Brain microvascular endothelial cell (primary cell): ENCODE measurements at regions not wholly inside any gene's neighbourhood (a gene's known extent, or its start where the extent isn't known, plus 50 kb on each side); places are given as distances from the start of the nearest gene placed in this dataset.

Source experiments
- DNase-seq: peaks from one replicate; pipeline ENCODE4 v3.0.0-alpha.2; 2020
- H3K27ac ChIP-seq: fragments of 250-450 bp; sonication (Bioruptor Pico); 2 replicates; pipeline ENCODE4 v1.5.1; 2020; ENCODE audit warnings: mild to moderate bottlenecking, moderate library complexity
- H3K27me3 ChIP-seq: fragments of 250-450 bp; sonication (Bioruptor Pico); replicated peaks from 2 replicates; pipeline ENCODE4 v1.5.1; 2020; ENCODE audit warnings: mild to moderate bottlenecking
- H3K36me3 ChIP-seq: fragments of 250-450 bp; sonication (Bioruptor Pico); replicated peaks from 2 replicates; pipeline ENCODE4 v1.5.1; 2020; ENCODE audit warnings: mild to moderate bottlenecking
- H3K4me3 ChIP-seq: 2 replicates; pipeline ENCODE4 v1.5.1; 2011; ENCODE audit warnings: low read depth, mild to moderate bottlenecking, control low read depth, low read length, moderate library complexity
- in situ Hi-C: cut with HindIII; loops from 2 replicates; pipeline ENCODE4 v1.10.0; 2017; ENCODE audit warnings: low sequenced_read_pairs, low pct_ligation_motif_present
- TF ChIP-seq, protein P1 (sequence below): IDR thresholded peaks from 2 replicates; pipeline ENCODE4 v1.5.1; 2011; ENCODE audit warnings: low read depth, mild to moderate bottlenecking, moderate library complexity, low read length, control low read depth, inconsistent platforms; ENCODE audit errors: missing control alignments

DNA sequence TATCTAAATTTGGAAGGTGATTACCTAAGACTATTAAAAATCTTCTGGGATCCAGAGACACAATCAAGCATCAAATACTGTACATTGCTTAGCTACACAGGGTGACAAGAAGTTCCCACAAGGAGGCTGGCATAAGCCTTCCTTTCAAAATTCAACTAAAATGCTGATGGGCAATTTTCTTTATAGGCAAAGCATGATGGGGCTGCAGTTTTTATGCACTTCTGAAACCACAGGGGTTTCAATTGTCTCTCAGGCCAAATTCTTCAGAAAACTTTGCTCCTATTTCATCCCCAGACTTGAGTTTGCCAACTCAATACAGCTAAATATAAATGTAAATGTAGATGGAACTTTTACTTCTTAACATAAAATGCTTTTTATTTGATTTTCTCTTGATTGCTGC is 241.6 kb downstream of the ZPLD1 start:
- in situ Hi-C loops = no loop called here
- DNase-seq = no peak
- TF ChIP-seq, protein P1, sequence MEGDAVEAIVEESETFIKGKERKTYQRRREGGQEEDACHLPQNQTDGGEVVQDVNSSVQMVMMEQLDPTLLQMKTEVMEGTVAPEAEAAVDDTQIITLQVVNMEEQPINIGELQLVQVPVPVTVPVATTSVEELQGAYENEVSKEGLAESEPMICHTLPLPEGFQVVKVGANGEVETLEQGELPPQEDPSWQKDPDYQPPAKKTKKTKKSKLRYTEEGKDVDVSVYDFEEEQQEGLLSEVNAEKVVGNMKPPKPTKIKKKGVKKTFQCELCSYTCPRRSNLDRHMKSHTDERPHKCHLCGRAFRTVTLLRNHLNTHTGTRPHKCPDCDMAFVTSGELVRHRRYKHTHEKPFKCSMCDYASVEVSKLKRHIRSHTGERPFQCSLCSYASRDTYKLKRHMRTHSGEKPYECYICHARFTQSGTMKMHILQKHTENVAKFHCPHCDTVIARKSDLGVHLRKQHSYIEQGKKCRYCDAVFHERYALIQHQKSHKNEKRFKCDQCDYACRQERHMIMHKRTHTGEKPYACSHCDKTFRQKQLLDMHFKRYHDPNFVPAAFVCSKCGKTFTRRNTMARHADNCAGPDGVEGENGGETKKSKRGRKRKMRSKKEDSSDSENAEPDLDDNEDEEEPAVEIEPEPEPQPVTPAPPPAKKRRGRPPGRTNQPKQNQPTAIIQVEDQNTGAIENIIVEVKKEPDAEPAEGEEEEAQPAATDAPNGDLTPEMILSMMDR = no peak

DNA sequence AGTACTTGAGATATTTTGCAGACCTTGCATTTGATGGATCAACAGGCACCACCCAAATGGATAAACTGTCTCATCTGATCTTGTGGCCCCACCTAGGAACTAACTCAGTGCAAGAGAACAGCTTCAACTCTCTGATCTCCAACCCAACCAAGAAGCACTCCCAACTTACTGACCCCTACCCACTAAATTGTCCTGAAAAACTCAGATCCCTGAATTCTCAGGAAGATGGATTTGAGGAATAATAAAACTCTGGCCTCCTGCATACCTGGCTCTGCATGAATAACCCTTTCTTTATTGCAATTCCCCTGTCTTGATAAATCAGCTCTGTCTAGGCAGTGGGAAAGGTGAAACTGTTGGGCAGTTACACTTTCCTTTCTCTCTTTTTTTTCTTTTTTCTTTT is 247.9 kb downstream of the ZPLD1 start:
- no peaks in the 10 kb centered on the region for H3K36me3 ChIP-seq
- TF ChIP-seq, protein P1 = no peak
- no peak for DNase-seq
- no peaks in the 10 kb centered on the region for H3K27me3 ChIP-seq
- H3K4me3 ChIP-seq = no peak overlapping the region
- in situ Hi-C loops = no loop called here
- no peak overlapping the region for H3K27ac ChIP-seq

More for the DNA sequence above, 241.6 kb downstream of the ZPLD1 start:
- Histone ChIP-seq H3K4me3 (no peak overlapping the region), H3K27me3 (no peaks in the 10 kb centered on the region), H3K36me3 (no peaks in the 10 kb centered on the region), H3K27ac (no peak overlapping the region)

DNA sequence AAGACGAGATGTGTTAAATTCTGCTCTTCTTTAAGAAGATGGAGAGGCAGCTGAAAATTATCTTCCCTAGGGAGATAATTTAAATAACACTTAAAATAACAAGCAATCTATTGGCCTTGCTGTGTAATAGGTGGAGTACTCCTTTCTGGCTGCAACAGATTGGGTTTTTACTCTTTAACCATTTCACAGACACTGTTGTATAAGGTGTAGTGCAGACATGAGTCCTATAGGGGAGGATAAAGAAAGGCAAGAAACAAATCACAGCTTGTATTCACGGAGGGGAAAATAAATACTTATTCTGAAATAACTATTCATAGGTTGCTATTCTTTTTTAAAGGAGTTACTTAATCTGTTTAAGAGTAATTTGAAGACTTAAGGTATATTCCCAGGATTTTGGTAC is 252.0 kb downstream of the ZPLD1 start:
- H3K27ac ChIP-seq = no peak overlapping the region
- H3K4me3 ChIP-seq = no peak overlapping the region
- TF ChIP-seq, protein P1 = no peak
- in situ Hi-C loops = no loop called here
- no peaks in the 10 kb centered on the region for H3K36me3 ChIP-seq
- H3K27me3 ChIP-seq = no peaks in the 10 kb centered on the region
- DNase-seq = no peak

DNA sequence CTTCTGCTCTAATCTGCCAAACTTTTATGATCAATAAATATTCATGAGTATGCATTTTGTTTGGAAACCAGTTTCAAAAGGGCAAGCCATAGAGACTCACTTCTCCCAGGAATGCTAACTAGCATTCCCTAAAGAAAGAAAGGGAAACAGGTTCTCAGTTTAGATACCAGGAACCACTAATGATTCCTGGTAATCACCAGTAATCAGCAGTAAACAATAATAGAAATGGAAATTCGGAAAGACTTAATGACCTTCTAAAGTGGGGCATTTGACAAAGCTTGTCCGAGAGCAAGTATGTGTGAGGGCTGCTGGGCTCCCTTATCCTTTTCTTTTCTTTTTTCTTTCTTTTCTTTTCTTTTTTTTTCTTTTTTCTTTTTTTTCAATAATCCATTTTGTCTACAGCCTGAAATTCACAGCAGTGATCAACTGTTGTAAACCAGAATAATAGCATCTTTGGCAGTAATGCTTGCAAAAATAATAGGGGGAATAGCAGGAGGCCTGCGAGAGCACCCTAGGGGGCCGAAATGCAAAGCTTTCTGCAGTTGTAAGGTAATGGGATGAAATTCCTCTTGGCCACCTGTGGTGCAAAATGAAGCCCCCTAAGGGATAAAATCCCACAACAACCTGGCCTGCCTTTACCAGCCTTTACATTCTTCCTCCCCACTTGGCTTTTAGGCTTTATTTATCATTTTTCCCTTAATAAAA is 253.2 kb downstream of the ZPLD1 start:
- no peaks in the 10 kb centered on the region for H3K36me3 ChIP-seq
- in situ Hi-C loops = no loop called here
- TF ChIP-seq, protein P1 = no peak

DNA sequence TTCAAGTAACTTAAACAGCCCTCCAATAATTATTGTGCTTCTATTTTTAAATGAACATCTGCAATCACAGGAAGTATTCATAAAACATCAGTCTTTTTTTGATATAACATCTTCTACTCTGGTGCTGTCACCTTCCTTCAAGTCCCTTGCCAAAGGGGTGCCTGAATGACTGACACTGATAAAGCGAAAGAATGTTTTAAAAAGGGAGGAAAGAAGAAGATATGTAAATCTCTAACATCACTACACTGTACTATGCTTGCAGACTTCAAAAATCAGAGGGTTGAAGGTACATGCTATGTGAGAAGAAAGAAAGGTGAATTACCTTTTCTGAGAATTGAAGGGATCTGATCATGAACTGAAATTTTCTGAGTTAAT is 253.7 kb downstream of the ZPLD1 start:
- in situ Hi-C loops = no loop called here
- Histone ChIP-seq H3K27ac (no peak overlapping the region), H3K36me3 (no peaks in the 10 kb centered on the region), H3K4me3 (no peak overlapping the region), H3K27me3 (no peaks in the 10 kb centered on the region)
- TF ChIP-seq, protein P1 = no peak
- DNase-seq = no peak

More for the DNA sequence above, 253.2 kb downstream of the ZPLD1 start:
- no peaks in the 10 kb centered on the region for H3K27me3 ChIP-seq
- DNase-seq = no peak
- no peak overlapping the region for H3K27ac ChIP-seq
- no peak overlapping the region for H3K4me3 ChIP-seq

DNA sequence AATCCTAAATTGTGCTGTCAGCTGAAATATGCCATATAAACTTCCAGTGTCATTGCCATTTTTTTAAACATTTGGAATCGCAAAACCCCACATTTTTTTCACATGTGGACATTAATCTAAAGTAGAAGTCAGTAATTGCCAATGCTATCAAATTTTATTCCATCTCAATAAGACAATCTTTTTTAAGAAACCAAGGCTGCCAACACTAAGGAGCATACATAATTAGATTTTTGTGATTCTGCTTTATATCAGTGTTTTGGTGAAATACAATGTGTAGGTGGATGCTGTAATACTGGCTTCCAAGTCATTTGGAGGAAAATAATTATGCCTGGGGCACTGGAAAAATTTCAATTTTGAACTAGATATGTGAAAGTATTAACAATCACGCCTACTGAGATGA is 256.7 kb downstream of the ZPLD1 start:
- H3K4me3 ChIP-seq = no peak overlapping the region
- no peak overlapping the region for H3K27ac ChIP-seq
- no peaks in the 10 kb centered on the region for H3K27me3 ChIP-seq
- no peaks in the 10 kb centered on the region for H3K36me3 ChIP-seq
- TF ChIP-seq, protein P1 = no peak
- no peak for DNase-seq
- in situ Hi-C loops = no loop called here
